Astrocyte of the cerebellum (primary cell): ENCODE measurements at regions not wholly inside any gene's neighbourhood (a gene's known extent, or its start where the extent isn't known, plus 50 kb on each side); places are given as distances from the start of the nearest gene placed in this dataset.

Experiments used
- DNase-seq: peaks from one replicate; pipeline ENCODE4 v3.0.0-alpha.2; 2011; ENCODE audit warnings: low read depth
- H3K4me3 ChIP-seq: 2 replicates; pipeline ENCODE4 v1.5.1; 2011; ENCODE audit warnings: mild to moderate bottlenecking, low read depth, low read length, moderate library complexity
- in situ Hi-C: cut with HindIII; loops from 2 replicates; pipeline ENCODE4 v1.10.0; 2017; ENCODE audit warnings: low sequenced_read_pairs
- TF ChIP-seq, protein P1 (sequence below): IDR thresholded peaks from 2 replicates; pipeline ENCODE4 v1.5.1; 2012; ENCODE audit warnings: low read length, low read depth, moderate library complexity, mild to moderate bottlenecking; ENCODE audit errors: missing control alignments

DNA sequence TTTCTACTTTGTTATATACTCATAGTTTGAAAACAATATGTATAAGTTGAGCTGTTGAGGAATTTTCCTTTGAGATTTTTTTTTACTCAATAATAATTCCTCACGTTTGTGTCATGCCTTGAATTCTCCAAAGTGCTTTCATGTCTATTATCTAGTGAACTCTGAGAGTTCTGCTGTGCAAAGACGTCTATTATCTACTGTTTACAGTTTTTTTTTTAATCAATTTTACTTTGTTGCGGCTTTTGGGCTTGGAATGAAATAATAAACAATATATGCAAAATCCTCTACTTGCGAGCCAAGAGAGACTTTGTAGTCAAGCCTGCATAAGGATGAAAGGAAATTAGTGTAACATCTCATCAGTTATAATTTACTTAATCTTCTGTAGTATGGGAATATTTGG is 107.2 kb upstream of the FRMD6 start:
- no peak overlapping the region for H3K4me3 ChIP-seq
- DNase-seq, result no peak
- TF ChIP-seq, protein P1, sequence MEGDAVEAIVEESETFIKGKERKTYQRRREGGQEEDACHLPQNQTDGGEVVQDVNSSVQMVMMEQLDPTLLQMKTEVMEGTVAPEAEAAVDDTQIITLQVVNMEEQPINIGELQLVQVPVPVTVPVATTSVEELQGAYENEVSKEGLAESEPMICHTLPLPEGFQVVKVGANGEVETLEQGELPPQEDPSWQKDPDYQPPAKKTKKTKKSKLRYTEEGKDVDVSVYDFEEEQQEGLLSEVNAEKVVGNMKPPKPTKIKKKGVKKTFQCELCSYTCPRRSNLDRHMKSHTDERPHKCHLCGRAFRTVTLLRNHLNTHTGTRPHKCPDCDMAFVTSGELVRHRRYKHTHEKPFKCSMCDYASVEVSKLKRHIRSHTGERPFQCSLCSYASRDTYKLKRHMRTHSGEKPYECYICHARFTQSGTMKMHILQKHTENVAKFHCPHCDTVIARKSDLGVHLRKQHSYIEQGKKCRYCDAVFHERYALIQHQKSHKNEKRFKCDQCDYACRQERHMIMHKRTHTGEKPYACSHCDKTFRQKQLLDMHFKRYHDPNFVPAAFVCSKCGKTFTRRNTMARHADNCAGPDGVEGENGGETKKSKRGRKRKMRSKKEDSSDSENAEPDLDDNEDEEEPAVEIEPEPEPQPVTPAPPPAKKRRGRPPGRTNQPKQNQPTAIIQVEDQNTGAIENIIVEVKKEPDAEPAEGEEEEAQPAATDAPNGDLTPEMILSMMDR, result no peak
- in situ Hi-C loops, result no loop called here

DNA sequence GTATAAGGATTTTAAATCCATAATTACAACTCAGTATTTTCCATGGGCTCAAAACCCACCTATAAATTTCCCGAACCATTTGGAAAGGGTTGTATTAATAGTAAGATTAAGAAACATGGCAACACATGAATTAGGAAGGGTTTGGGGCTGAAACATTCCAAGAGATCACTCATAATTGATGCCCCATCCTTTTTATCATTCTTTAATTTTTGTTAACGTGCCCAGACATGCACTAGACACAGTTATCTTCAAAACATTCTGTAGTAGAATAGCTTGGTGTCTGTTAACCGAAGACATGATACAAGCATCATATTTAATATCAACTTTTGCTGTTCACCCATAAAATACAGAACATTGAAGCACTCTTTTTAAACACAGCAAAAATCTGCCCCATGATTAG is 106.8 kb upstream of the FRMD6 start:
- no peak overlapping the region for H3K4me3 ChIP-seq
- no peak for DNase-seq
- in situ Hi-C loops, result no loop called here
- TF ChIP-seq, protein P1, result no peak

DNA sequence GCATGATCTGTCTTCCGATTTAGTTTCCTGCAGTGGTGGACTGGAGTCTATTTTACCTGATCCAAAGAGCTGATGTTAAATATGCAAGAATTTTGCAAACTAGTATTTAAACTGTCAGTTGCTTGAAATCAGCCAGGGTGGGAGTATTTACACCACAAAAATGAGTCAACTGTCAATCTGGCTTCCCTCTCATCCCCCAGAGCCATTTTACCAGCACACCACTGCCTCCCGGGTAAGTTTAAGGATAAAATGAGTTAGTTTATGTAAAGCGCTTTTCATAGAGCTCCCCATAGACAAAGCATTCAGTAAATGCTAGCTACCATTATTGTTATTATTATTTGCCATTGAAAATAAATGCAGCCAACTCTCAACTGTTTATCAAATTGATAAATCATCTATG is 106.3 kb upstream of the FRMD6 start:
- no peak for DNase-seq

DNA sequence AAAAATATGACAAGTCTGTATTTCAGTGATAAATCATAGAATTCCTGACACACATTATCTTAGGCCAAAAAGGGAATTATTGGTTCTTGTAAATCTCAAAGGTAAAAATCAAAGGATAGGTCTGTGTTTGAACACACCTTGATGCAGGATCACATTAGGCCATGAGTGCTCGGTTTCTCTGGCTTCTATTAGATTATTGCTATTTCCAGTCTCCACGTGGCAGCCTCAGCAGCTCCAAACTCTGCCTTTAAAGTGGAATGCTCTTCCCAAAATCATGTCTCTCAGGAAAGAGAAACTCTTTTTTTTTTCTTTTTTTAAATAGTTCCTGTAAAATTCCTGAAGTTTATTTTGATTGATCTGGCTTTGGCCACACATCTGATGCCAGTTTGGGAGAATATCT is 105.6 kb upstream of the FRMD6 start:
- no peak for DNase-seq
- H3K4me3 ChIP-seq, result no peak overlapping the region
- in situ Hi-C loops, result no loop called here
- TF ChIP-seq, protein P1, result no peak

More for the DNA sequence above, 106.3 kb upstream of the FRMD6 start:
- in situ Hi-C loops, result no loop called here
- no peak overlapping the region for H3K4me3 ChIP-seq
- TF ChIP-seq, protein P1, result no peak

DNA sequence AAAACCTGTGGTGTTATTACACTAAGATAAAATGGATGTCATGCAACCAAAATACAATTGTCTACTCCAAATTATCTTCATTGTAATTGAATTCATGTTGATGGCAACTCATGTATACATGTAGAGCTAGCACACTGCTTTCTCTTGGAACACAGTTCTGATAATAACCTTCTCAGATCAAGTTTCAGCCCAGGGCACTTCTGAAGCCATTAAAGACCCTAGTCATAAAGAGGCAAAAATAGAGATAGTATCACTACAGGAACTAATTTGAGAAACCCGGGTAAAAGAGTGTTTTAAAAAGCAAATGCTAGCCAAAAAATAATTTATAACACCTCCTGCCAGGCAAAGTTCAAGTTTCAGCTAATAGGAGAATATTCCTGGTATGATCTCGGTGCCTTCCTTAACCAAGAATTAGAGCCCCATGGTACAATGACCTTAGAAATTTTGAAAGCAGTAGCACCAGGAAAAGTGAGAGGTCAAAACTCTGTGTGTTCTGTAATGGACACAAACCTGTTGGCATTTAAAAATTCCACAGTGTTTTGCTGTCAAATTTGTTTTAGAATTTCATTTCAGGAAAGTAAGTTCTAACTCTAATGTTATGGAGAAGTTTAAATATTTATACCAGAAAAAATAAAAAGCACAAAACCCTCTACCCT is 105.0 kb upstream of the FRMD6 start:
- TF ChIP-seq, protein P1, result no peak
- no peak overlapping the region for H3K4me3 ChIP-seq
- DNase-seq, result no peak
- in situ Hi-C loops, result no loop called here

DNA sequence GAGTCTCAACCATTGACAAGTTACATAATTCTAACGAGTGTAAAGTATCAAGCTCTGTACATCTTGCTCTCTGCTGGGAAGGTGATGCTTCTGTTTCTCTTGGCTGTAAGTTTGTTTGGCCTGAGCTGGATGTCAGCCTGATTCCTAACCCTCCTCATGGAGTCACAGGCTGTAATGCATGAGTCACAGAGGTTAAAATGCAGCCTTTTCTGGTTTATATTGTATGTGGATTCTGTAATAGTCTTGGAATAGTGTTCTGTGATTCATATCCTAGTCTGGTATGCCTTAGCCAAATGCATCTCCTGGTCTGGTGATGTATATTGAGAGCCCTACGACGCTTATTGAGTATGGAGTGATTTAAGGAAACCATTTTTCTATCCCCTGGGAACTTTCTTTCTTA is 104.5 kb upstream of the FRMD6 start:
- in situ Hi-C loops, result no loop called here
- TF ChIP-seq, protein P1, result no peak
- H3K4me3 ChIP-seq, result no peak overlapping the region
- peak; percentile 99 for DNase-seq
